OCI-LY7 (cell line): ENCODE measurements at regions not wholly inside any gene's neighbourhood (a gene's known extent, or its start where the extent isn't known, plus 50 kb on each side); places are given as distances from the start of the nearest gene placed in this dataset.

Experiments
- BruUV-seq: library from RNA; stranded (reverse); fragments of 400-500 nt; replicated peaks from 2 replicates; lab custom pipeline; 2021; lab: Mats Ljungman, UMichigan
- CTCF ChIA-PET: fragments of 300-600 bp; sonication (Branson Sonifier 250); formaldehyde crosslinking; loops from one replicate; lab custom pipeline; 2022; ENCODE audit warnings: antibody characterized with exemption; ENCODE audit not compliant: unreplicated experiment; lab: Charles Lee
- POLR2A ChIA-PET: fragments of 300-600 bp; sonication (Branson Sonifier 250); formaldehyde crosslinking; loops from one replicate; lab custom pipeline; 2022; ENCODE audit warnings: antibody characterized with exemption; lab: Charles Lee
- DNase-seq: peaks from one replicate; pipeline ENCODE4 v3.0.0-alpha.2; 2015; ENCODE audit warnings: low spot score
- H2AFZ ChIP-seq: fragments of 200-600 bp; sonication (generic), shearing (Covaris generic); 2 replicates; pipeline ENCODE4 v1.6.1; 2014; ENCODE audit warnings: mild to moderate bottlenecking, antibody characterized with exemption, low read length, moderate library complexity
- H3K27ac ChIP-seq: fragments of 200-600 bp; sonication (generic); 2 replicates; pipeline ENCODE4 v1.5.1; 2014; ENCODE audit warnings: mixed run types, low read depth, mild to moderate bottlenecking, moderate library complexity, low read length, inconsistent platforms; ENCODE audit not compliant: poor library complexity, severe bottlenecking
- H3K36me3 ChIP-seq: fragments of 200-600 bp; sonication (generic); 2 replicates; pipeline ENCODE4 v1.6.1; 2014; ENCODE audit warnings: mild to moderate bottlenecking, antibody characterized with exemption, low read length, moderate library complexity, mixed read lengths; ENCODE audit not compliant: insufficient read depth
- H3K4me1 ChIP-seq: fragments of 200-600 bp; sonication (generic); 2 replicates; pipeline ENCODE4 v1.5.1; 2014; ENCODE audit warnings: mild to moderate bottlenecking, low read length; ENCODE audit not compliant: insufficient read depth, poor library complexity, severe bottlenecking
- H3K4me2 ChIP-seq: fragments of 200-600 bp; sonication (generic); 2 replicates; pipeline ENCODE4 v1.6.1; 2014; ENCODE audit warnings: mild to moderate bottlenecking, low read length
- H3K4me3 ChIP-seq: fragments of 200-600 bp; sonication (generic); 2 replicates; pipeline ENCODE4 v1.5.1; 2014; ENCODE audit warnings: mild to moderate bottlenecking, low read depth, low read length; ENCODE audit not compliant: poor library complexity, severe bottlenecking
- H3K79me2 ChIP-seq: fragments of 200-600 bp; sonication (generic); 2 replicates; pipeline ENCODE4 v1.6.1; 2016; ENCODE audit warnings: low read depth, mild to moderate bottlenecking, low read length, moderate library complexity, mixed read lengths; ENCODE audit not compliant: insufficient read depth
- H3K9me2 ChIP-seq: fragments of 200-600 bp; sonication (generic); 2 replicates; pipeline ENCODE4 v1.6.1; 2016; ENCODE audit warnings: mild to moderate bottlenecking, low read length, mixed read lengths; ENCODE audit not compliant: insufficient read depth
- H3K9me3 ChIP-seq: fragments of 200-600 bp; sonication (generic); 2 replicates; pipeline ENCODE4 v1.6.1; 2014; ENCODE audit warnings: mild to moderate bottlenecking, mixed run types, low read length, mixed read lengths
- H4K20me1 ChIP-seq: fragments of 200-600 bp; sonication (generic); 2 replicates; pipeline ENCODE4 v1.6.1; 2014; ENCODE audit warnings: mild to moderate bottlenecking, antibody characterized with exemption, low read length, moderate library complexity, mixed read lengths; ENCODE audit not compliant: insufficient read depth
- EZH2phosphoT487 ChIP-seq: fragments of 200-600 bp; sonication (generic); IDR thresholded peaks from 2 replicates; pipeline ENCODE4 v1.6.1; 2018; ENCODE audit warnings: low read depth, borderline replicate concordance, mild to moderate bottlenecking, mixed run types, antibody characterized with exemption, low read length, moderate library complexity, mixed read lengths
- intact Hi-C: fragments of 100-400 bp; cut with micrococcal nuclease; formaldehyde crosslinking; loops from one replicate; pipeline ENCODE4 v1.10.0; 2022; ENCODE audit not compliant: unreplicated experiment
- TF ChIP-seq, protein P1 (sequence below): fragments of 200-600 bp; sonication (generic); conservative IDR thresholded peaks from 2 replicates; pipeline ENCODE4 v1.5.1; 2014; ENCODE audit warnings: mild to moderate bottlenecking, antibody characterized with exemption, low read length, moderate library complexity, mixed read lengths

DNA sequence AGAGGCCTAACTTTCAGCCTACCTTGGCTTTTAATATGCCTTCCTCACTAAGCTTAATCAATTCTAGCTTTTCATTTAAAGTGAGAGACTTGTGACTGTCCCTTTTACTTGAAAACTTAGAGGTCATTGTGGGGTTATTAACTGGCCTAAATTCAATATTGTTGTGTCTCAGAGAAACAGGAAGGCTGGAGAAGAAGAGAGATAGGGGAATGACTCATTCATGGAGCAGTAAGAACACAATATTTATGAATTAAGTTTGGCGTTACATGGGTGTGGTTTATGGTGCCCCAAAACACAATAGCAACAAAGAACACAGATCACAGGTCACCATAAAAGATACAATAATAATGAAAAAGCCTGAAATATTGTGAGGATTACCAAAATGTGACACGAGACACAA is 612.1 kb downstream of the TBC1D4 start:
- H3K9me3 ChIP-seq: no peaks in the 10 kb centered on the region
- no peak overlapping the region for H3K27ac ChIP-seq
- BruUV-seq: no TSS peak
- ChIA-PET CTCF (no interaction called here), POLR2A (interaction anchor here (0.7 kb wide), 1 partner anchor 368 kb away, joined by 3 read pairs; no protein-coding TSS in a partner anchor)
- no peak for DNase-seq
- H3K4me2 ChIP-seq: no peak overlapping the region
- H3K9me2 ChIP-seq: no peaks in the 10 kb centered on the region
- H3K4me1 ChIP-seq: no peaks in the 10 kb centered on the region
- H3K36me3 ChIP-seq: no peaks in the 10 kb centered on the region
- no peaks in the 10 kb centered on the region for H4K20me1 ChIP-seq
- TF ChIP-seq EZH2phosphoT487: no peak
- TF ChIP-seq, protein P1, sequence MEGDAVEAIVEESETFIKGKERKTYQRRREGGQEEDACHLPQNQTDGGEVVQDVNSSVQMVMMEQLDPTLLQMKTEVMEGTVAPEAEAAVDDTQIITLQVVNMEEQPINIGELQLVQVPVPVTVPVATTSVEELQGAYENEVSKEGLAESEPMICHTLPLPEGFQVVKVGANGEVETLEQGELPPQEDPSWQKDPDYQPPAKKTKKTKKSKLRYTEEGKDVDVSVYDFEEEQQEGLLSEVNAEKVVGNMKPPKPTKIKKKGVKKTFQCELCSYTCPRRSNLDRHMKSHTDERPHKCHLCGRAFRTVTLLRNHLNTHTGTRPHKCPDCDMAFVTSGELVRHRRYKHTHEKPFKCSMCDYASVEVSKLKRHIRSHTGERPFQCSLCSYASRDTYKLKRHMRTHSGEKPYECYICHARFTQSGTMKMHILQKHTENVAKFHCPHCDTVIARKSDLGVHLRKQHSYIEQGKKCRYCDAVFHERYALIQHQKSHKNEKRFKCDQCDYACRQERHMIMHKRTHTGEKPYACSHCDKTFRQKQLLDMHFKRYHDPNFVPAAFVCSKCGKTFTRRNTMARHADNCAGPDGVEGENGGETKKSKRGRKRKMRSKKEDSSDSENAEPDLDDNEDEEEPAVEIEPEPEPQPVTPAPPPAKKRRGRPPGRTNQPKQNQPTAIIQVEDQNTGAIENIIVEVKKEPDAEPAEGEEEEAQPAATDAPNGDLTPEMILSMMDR: no peak
- intact Hi-C loops: no loop called here
- no peak overlapping the region for H3K4me3 ChIP-seq
- H2AFZ ChIP-seq: no peak overlapping the region
- H3K79me2 ChIP-seq: no peaks in the 10 kb centered on the region

DNA sequence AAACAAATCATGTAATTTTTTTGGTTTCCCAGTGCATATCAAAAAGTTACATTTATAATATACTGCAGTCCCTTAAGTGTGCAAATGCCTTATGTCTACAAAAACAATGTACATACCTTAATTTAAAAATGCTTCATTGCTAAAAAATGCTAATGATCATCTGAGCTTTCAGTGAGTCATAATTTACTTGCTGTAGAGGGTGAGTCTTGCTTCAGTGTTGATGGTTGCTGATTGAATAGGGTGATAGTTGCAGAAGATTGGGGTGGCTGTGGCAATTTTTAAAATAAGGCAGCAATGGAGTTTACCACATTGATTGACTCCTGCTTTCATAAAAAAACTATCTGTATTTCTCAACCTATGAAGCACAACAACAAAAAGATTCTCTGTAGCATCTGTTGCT is 613.9 kb downstream of the TBC1D4 start:
- BruUV-seq: no TSS peak
- Histone ChIP-seq H4K20me1 (no peaks in the 10 kb centered on the region), H3K9me2 (no peaks in the 10 kb centered on the region), H3K27ac (no peak overlapping the region), H3K4me3 (no peak overlapping the region), H3K79me2 (no peaks in the 10 kb centered on the region), H3K4me1 (no peaks in the 10 kb centered on the region), H3K36me3 (no peaks in the 10 kb centered on the region), H2AFZ (no peak overlapping the region), H3K9me3 (no peaks in the 10 kb centered on the region), H3K4me2 (no peak overlapping the region)
- no peak for DNase-seq
- CTCF ChIA-PET: no interaction called here
- intact Hi-C loops: no loop called here
- POLR2A ChIA-PET: no interaction called here
- TF ChIP-seq, protein P1: no peak
- no peak for TF ChIP-seq EZH2phosphoT487

DNA sequence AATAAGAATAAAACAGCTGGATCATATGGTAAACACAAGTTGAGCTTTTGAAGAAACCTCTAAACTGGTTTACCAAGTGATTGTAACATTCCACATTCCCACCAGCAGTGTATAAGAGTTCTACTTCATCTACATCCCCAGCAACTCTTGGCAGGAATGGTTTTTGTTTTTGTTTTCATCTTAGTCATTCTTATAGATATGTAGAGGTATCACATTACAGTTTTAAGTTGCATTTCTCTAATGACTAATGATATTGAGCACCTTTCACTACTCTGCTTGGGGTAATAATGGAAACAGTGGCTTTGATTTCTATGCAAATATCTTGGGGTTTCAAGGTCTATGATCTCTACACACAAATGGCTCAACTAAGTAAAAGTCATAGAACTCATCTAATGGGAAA is 614.5 kb downstream of the TBC1D4 start:
- no peaks in the 10 kb centered on the region for H3K9me2 ChIP-seq
- ChIA-PET POLR2A (interaction anchor here (0.9 kb wide), 1 partner anchor 126 kb away, joined by 4 read pairs; no protein-coding TSS in a partner anchor), CTCF (no interaction called here)
- no peak for DNase-seq
- intact Hi-C loops: no loop called here
- no peak overlapping the region for H3K4me3 ChIP-seq
- no peak for TF ChIP-seq EZH2phosphoT487
- TF ChIP-seq, protein P1: no peak
- H3K4me1 ChIP-seq: no peaks in the 10 kb centered on the region
- no peaks in the 10 kb centered on the region for H3K79me2 ChIP-seq
- H3K4me2 ChIP-seq: no peak overlapping the region
- no peaks in the 10 kb centered on the region for H3K36me3 ChIP-seq
- H2AFZ ChIP-seq: no peak overlapping the region
- H4K20me1 ChIP-seq: no peaks in the 10 kb centered on the region
- H3K27ac ChIP-seq: no peak overlapping the region
- H3K9me3 ChIP-seq: no peaks in the 10 kb centered on the region
- no TSS peak for BruUV-seq
